GM12872 (cell line): ENCODE measurements at regions not wholly inside any gene's neighbourhood (a gene's known extent, or its start where the extent isn't known, plus 50 kb on each side); places are given as distances from the start of the nearest gene placed in this dataset.

ENCODE experiments used
- TF ChIP-seq, protein P1 (sequence below): IDR thresholded peaks from 3 replicates; pipeline ENCODE4 v1.5.1; 2011; ENCODE audit warnings: low read depth, mild to moderate bottlenecking, low read length, moderate library complexity; ENCODE audit not compliant: insufficient read depth

DNA sequence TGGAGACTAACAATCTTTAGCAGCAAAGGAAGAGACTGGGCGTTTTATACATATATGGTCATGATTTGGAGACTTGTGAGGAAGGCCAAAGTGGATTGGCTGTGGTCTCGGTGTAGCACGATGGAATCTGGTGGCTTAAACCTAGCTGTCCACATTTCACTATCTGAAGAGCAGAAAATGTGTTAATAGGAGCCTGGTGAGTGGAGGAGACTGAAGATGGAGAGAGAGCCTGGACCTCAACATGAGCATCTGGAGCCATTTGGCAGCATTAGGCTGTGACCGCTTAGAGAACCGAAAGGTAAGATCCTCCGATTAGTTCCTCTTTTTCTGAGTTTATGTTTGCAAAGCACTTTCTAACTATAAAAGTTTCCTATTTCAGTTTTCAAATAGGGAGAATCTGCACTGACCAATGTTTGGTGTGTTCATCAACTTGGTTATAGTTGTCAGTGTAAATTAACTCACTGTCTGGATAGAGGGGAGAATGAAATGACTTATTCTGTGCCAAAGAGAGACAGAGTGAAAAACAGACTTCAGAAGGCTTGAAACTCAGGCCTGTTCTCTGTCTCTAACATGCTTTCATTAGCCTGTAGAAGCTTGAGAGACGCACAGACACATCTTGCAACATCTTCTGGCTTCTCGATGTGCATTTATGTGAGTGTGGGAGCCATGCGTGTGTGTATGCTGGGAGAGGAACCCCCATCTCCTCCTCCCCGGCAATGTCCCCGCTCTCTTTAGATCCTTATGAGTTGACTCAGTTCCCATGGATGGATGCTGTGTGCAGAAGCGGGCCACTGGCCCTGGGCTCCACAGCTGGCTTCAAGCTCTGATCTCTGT lies 244.7 kb upstream of the TBL1XR1 start:
- TF ChIP-seq, protein P1, sequence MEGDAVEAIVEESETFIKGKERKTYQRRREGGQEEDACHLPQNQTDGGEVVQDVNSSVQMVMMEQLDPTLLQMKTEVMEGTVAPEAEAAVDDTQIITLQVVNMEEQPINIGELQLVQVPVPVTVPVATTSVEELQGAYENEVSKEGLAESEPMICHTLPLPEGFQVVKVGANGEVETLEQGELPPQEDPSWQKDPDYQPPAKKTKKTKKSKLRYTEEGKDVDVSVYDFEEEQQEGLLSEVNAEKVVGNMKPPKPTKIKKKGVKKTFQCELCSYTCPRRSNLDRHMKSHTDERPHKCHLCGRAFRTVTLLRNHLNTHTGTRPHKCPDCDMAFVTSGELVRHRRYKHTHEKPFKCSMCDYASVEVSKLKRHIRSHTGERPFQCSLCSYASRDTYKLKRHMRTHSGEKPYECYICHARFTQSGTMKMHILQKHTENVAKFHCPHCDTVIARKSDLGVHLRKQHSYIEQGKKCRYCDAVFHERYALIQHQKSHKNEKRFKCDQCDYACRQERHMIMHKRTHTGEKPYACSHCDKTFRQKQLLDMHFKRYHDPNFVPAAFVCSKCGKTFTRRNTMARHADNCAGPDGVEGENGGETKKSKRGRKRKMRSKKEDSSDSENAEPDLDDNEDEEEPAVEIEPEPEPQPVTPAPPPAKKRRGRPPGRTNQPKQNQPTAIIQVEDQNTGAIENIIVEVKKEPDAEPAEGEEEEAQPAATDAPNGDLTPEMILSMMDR = no peak

DNA sequence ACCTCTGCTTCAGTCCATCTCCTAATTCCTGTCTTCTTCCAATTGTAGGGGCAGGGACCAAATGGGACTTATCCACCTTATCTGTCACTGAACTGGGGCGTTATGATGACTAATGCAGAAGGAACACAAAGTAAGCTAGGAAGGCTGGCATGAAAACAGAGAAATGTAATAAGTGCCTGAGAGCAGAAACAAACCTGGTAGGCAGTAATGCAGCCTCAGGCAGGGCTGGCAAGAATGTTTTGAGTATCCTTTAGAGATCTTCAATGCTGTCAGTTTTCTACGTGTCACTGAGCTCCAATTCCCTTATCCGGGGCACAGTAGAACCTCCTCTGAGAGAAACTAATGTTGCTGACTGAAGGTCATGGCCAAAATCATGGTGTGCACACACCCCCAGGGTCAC lies 246.2 kb upstream of the TBL1XR1 start:
- TF ChIP-seq, protein P1 = no peak

DNA sequence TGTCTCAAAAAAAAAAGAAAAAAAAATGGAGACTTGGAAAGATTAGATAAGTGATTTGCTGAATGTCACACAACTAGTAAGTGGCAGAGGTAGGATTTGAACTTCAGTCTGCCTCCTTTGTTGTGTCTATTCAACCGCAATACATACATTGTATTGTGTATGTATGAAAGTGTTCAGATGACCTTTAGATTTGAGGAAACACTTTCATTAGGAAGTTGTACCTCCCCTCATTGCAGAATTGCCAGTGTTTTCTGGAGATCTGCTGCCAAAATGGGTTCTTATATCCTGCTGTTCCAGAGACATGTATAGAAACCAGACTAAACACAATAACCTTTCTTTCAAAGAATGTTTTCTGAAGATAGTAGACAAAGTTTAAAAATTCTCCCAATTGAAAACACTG lies 247.4 kb upstream of the TBL1XR1 start:
- TF ChIP-seq, protein P1 = no peak

DNA sequence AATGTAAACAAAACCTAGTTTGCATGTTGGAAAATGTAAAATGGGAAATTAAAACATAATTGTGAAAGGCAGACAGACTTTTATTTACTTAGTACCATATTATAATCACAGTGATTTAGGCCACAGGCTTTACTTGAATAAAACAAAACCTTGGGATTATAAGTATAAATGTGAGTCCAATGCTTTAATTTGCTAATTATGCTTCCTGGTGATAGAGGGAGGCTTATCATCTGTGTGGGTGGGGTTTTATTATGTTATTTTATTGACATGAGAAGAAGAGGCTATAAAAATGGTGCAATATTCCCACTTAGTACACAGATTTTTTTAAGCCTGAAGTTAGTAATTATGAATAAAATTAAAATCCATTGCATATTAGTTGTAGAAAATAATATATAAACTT lies 248.3 kb upstream of the TBL1XR1 start:
- TF ChIP-seq, protein P1 = no peak

DNA sequence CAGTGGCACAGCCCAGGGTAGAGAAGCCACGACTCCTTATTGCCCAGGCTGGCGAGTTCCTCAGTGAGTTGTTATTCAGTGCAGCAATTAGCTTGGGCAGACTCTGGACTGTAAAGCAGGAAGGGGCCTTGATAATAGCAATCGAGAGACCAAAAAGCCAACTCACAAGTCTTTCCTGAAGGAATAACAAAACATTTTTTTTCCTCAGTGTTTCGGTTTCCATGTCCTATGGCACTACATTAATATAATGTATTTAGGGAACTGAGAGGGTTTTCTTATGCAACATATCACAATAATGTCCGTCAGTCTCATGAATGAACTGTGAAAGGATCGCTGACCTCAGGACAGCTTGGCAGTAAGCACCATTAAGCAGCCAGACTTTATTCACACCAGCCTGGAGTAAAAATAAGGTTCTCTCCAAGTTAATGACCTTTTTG lies 248.9 kb upstream of the TBL1XR1 start:
- TF ChIP-seq, protein P1 = no peak

DNA sequence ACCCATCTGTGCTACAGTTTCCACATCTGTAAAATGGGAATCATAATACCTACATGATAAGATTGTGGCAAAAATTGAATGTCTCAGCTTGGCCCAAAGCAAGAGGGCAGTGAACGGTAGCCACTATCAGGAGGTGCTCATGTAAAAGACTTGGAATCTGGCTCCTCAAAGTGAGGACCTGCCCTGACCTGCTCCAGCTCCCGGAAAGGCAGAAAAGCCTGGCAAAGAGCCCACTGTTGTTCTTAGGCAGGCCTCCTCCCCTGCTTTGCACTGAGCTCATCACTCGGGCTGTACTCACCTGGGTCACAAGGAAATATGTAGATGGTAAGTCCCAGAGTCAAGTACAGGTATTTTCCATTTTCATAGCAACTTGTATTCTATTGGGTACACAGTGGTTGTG lies 250.7 kb upstream of the TBL1XR1 start:
- TF ChIP-seq, protein P1 = no peak

DNA sequence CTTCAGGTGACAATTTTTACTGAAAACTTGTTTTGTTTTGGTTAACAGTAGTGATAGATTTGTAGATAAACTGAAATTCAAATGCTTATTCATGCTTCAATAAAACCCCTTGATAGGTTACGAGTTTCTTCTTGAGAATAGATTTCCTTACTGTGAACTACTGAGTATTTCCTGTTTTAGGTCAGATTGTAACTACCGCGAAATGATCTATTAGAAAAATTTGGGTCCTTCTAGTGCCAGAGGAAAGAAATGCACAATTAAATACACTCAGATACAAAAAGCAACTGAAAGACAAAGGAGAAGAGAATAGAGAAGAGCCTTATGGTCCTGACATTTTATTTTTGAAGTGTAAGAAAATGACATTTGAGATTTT lies 251.7 kb upstream of the TBL1XR1 start:
- TF ChIP-seq, protein P1 = no peak
